SU-DHL-6 (cell line): ENCODE measurements at regions not wholly inside any gene's neighbourhood (a gene's known extent, or its start where the extent isn't known, plus 50 kb on each side); places are given as distances from the start of the nearest gene placed in this dataset.

Experiments
- H2AFZ ChIP-seq: fragments of 200-600 bp; sonication (generic); 2 replicates; pipeline ENCODE4 v1.6.1; 2014; ENCODE audit warnings: low read depth, mild to moderate bottlenecking, moderate library complexity, mixed read lengths, antibody characterized with exemption, low read length; ENCODE audit not compliant: severe bottlenecking
- H3F3A ChIP-seq: fragments of 200-600 bp; shearing (Covaris generic); 2 replicates; pipeline ENCODE4 v1.6.0; 2016; ENCODE audit warnings: antibody characterized with exemption, mild to moderate bottlenecking; ENCODE audit not compliant: insufficient read depth
- H3K27ac ChIP-seq: fragments of 200-600 bp; sonication (generic); 2 replicates; pipeline ENCODE4 v1.5.1; 2016; ENCODE audit warnings: low read depth, mild to moderate bottlenecking, low read length, moderate library complexity, mixed read lengths
- H3K27me3 ChIP-seq: fragments of 200-600 bp; sonication (generic), shearing (Covaris generic); 2 replicates; pipeline ENCODE4 v1.6.0; 2014; ENCODE audit warnings: mild to moderate bottlenecking, low read length
- H3K36me3 ChIP-seq: fragments of 200-600 bp; sonication (generic); 2 replicates; pipeline ENCODE4 v1.6.1; 2014; ENCODE audit warnings: mild to moderate bottlenecking, low read length, mixed read lengths
- H3K4me2 ChIP-seq: fragments of 300-600, 200-600 bp; shearing (Covaris generic), sonication (generic); 2 replicates; pipeline ENCODE4 v1.6.0; 2014; ENCODE audit warnings: low read length, low read depth, mild to moderate bottlenecking; ENCODE audit not compliant: poor library complexity, severe bottlenecking
- H3K4me3 ChIP-seq: fragments of 200-600 bp; sonication (generic); 2 replicates; pipeline ENCODE4 v1.5.1; 2014; ENCODE audit warnings: antibody characterized with exemption, low read length, mild to moderate bottlenecking, mixed read lengths; ENCODE audit not compliant: insufficient read depth, poor library complexity, severe bottlenecking
- H3K79me2 ChIP-seq: fragments of 200-600 bp; sonication (generic); 2 replicates; pipeline ENCODE4 v1.6.1; 2014; ENCODE audit warnings: mild to moderate bottlenecking, low read length, moderate library complexity; ENCODE audit not compliant: insufficient read depth
- H3K9ac ChIP-seq: fragments of 200-600 bp; sonication (generic); 2 replicates; pipeline ENCODE4 v1.7.0; 2014; ENCODE audit warnings: mild to moderate bottlenecking, low read length
- H3K9me2 ChIP-seq: fragments of 200-600 bp; sonication (generic); replicated peaks from 2 replicates; pipeline ENCODE4 v1.6.1; 2014; ENCODE audit warnings: low read length; ENCODE audit not compliant: insufficient read depth
- H3K9me3 ChIP-seq: fragments of 200-600 bp; sonication (generic); 2 replicates; pipeline ENCODE4 v1.6.1; 2014; ENCODE audit warnings: low read length, mixed read lengths; ENCODE audit not compliant: insufficient read depth
- H4K20me1 ChIP-seq: fragments of 200-600 bp; sonication (generic); 2 replicates; pipeline ENCODE4 v1.6.1; 2014; ENCODE audit warnings: low read depth, mild to moderate bottlenecking, antibody characterized with exemption, low read length, moderate library complexity, mixed read lengths
- EZH2phosphoT487 ChIP-seq: fragments of 200-600 bp; sonication (generic), shearing (Covaris generic); conservative IDR thresholded peaks from 2 replicates; pipeline ENCODE4 v1.6.1; 2018; ENCODE audit warnings: mild to moderate bottlenecking, antibody characterized with exemption, low read length, moderate library complexity, mixed read lengths
- TF ChIP-seq, protein P1 (sequence below): fragments of 200-600 bp; sonication (generic); IDR thresholded peaks from one replicate; pipeline ENCODE4 v1.5.1; 2017; ENCODE audit warnings: antibody characterized with exemption, mild to moderate bottlenecking, low read length, moderate library complexity; ENCODE audit not compliant: insufficient read depth, poor library complexity, severe bottlenecking

DNA sequence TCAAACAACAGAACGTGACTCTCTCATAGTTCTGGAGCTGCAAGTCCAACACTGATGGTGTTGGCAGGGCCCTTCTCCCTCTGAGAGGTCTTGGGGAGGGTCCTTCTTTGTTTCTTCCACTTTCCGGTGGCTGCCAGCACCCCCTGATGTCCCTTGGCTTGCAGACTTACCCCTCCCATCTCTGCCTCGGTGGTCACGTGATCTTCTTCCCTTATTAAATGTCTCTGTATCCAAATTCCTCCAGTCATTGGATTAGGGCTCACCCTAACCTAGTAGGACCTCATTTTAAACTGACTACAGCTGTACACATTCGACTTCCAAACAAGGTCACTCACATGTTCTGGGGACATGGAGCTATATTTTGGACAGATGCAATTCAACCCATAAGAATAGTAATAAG is 780.6 kb upstream of the SALL3 start:
- H3K4me2 ChIP-seq: no peak overlapping the region
- TF ChIP-seq, protein P1, sequence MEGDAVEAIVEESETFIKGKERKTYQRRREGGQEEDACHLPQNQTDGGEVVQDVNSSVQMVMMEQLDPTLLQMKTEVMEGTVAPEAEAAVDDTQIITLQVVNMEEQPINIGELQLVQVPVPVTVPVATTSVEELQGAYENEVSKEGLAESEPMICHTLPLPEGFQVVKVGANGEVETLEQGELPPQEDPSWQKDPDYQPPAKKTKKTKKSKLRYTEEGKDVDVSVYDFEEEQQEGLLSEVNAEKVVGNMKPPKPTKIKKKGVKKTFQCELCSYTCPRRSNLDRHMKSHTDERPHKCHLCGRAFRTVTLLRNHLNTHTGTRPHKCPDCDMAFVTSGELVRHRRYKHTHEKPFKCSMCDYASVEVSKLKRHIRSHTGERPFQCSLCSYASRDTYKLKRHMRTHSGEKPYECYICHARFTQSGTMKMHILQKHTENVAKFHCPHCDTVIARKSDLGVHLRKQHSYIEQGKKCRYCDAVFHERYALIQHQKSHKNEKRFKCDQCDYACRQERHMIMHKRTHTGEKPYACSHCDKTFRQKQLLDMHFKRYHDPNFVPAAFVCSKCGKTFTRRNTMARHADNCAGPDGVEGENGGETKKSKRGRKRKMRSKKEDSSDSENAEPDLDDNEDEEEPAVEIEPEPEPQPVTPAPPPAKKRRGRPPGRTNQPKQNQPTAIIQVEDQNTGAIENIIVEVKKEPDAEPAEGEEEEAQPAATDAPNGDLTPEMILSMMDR: no peak
- no peak for TF ChIP-seq EZH2phosphoT487
- no peaks in the 10 kb centered on the region for H3K79me2 ChIP-seq
- no peaks in the 10 kb centered on the region for H4K20me1 ChIP-seq
- H3K9ac ChIP-seq: no peak overlapping the region
- no peaks in the 10 kb centered on the region for H3K36me3 ChIP-seq
- no peak overlapping the region for H3K4me3 ChIP-seq
- H3K27ac ChIP-seq: no peak overlapping the region
- no peak overlapping the region for H2AFZ ChIP-seq
- no peaks in the 10 kb centered on the region for H3K27me3 ChIP-seq
- no peaks in the 10 kb centered on the region for H3K9me2 ChIP-seq
- no peaks in the 10 kb centered on the region for H3F3A ChIP-seq
- no peaks in the 10 kb centered on the region for H3K9me3 ChIP-seq

DNA sequence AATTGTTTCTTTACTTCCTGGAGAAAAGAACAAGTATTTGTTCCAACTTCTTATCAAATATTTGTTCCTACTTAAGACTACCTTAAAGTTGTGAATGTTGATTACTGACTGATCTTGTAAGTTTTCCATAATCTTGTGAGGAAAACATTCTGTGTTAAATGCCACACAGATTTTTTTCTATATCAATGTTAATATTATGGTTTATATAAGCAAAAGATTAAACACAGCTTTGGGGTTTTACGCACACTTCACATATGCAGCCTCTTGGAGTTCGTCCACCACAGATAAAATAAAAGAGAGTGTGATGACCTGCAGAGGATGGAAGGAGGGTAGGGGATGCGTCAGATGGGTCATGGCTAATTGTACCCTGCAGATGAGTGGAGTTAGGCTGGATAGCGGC is 780.0 kb upstream of the SALL3 start:
- no peaks in the 10 kb centered on the region for H3F3A ChIP-seq
- no peaks in the 10 kb centered on the region for H4K20me1 ChIP-seq
- no peaks in the 10 kb centered on the region for H3K79me2 ChIP-seq
- H3K9me2 ChIP-seq: no peaks in the 10 kb centered on the region
- no peak overlapping the region for H3K9ac ChIP-seq
- H2AFZ ChIP-seq: no peak overlapping the region
- H3K9me3 ChIP-seq: no peaks in the 10 kb centered on the region
- no peak overlapping the region for H3K4me3 ChIP-seq
- no peak overlapping the region for H3K27ac ChIP-seq
- no peaks in the 10 kb centered on the region for H3K36me3 ChIP-seq
- no peak overlapping the region for H3K4me2 ChIP-seq
- no peak for TF ChIP-seq EZH2phosphoT487
- TF ChIP-seq, protein P1: no peak
- H3K27me3 ChIP-seq: no peaks in the 10 kb centered on the region

DNA sequence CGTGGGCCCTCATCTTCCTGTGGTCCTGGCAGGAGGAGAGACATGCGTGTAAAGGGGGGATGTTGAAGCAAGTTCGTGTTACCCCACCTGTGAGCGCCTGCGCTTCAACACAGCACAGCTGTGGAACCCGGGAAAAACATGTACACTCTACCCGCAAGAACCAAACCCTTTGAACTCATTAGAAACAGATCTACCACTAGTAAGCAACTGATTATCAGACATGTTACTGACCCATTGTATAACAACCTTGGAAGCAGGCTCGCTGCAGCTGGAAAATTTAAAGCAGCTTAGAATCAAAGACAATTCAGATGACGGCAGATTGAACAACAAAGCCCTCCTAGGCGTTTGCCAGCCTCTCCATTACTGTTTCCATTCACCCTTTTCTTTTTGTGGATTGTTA is 771.7 kb upstream of the SALL3 start:
- Histone ChIP-seq H3K27me3 (no peaks in the 10 kb centered on the region), H3K9ac (no peak overlapping the region)
- TF ChIP-seq, protein P1: no peak
- no peak for TF ChIP-seq EZH2phosphoT487

DNA sequence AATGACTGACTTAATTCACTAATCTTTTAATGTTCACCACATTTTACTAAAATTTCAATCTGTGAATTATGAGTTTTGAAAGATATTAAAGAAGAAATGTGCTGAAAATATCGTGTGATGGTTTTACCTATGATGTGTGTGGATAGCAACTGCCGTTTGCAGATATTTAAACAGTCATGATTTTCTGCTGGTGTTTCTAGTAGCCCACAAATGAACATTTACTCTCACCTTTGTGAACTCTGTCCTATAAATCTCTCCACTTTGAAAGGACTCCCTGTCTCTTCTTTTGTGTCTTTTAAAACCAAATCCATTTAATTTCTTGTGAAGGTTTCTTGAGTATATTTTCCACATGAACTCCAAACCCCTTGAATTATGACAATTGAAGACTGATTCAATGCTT is 771.2 kb upstream of the SALL3 start:
- Histone ChIP-seq H3K9ac (no peak overlapping the region), H3K79me2 (no peaks in the 10 kb centered on the region), H3K9me3 (no peaks in the 10 kb centered on the region), H3K27ac (no peak overlapping the region), H4K20me1 (no peaks in the 10 kb centered on the region), H3K4me3 (no peak overlapping the region), H3F3A (no peaks in the 10 kb centered on the region), H3K9me2 (no peaks in the 10 kb centered on the region), H3K27me3 (no peaks in the 10 kb centered on the region), H3K4me2 (no peak overlapping the region), H2AFZ (no peak overlapping the region), H3K36me3 (no peaks in the 10 kb centered on the region)
- TF ChIP-seq, protein P1: no peak
- TF ChIP-seq EZH2phosphoT487: no peak

More for the DNA sequence above, 771.7 kb upstream of the SALL3 start:
- Histone ChIP-seq H4K20me1 (no peaks in the 10 kb centered on the region), H3K27ac (no peak overlapping the region), H3K36me3 (no peaks in the 10 kb centered on the region), H3K4me2 (no peak overlapping the region), H3K79me2 (no peaks in the 10 kb centered on the region), H3K4me3 (no peak overlapping the region), H3K9me3 (no peaks in the 10 kb centered on the region), H3F3A (no peaks in the 10 kb centered on the region), H2AFZ (no peak overlapping the region), H3K9me2 (no peaks in the 10 kb centered on the region)
